H1 (cell line): ENCODE measurements at regions not wholly inside any gene's neighbourhood (a gene's known extent, or its start where the extent isn't known, plus 50 kb on each side); places are given as distances from the start of the nearest gene placed in this dataset.

Experiments used
- CTCF ChIA-PET: fragments of 300-600 bp; sonication (Branson Sonifier 250); formaldehyde crosslinking; loops from one replicate; lab custom pipeline; 2021; ENCODE audit not compliant: partially characterized antibody; lab: Charles Lee
- POLR2A ChIA-PET: fragments of 300-600 bp; sonication (Branson Sonifier 250); formaldehyde crosslinking; loops from one replicate; lab custom pipeline; 2021; ENCODE audit warnings: inconsistent platforms; ENCODE audit not compliant: partially characterized antibody; lab: Charles Lee
- DNase-seq, 2 experiments: peaks; one replicate each; pipeline versions ENCODE4 v3.0.0 to v3.0.0-alpha.2; 2010 to 2022; ENCODE audit warnings: low spot score in 2 of 2, low read depth in 1 of 2, mixed read lengths in 1 of 2
- FAIRE-seq: peaks from 2 replicates; lab custom pipeline; 2011; peaks lifted over from hg19 to GRCh38; lab: Jason Lieb, UNC
- H2AFZ ChIP-seq: 2 replicates; pipeline ENCODE4 v1.8.1; 2012; ENCODE audit warnings: low read length, inconsistent platforms
- H2AK5ac ChIP-seq: 2 replicates; pipeline ENCODE4 v1.6.1; 2013; ENCODE audit warnings: low read depth, low read length
- H2BK120ac ChIP-seq: replicated peaks from 2 replicates; pipeline ENCODE3; 2013; ENCODE audit warnings: low read depth, low read length, inconsistent platforms
- H2BK12ac ChIP-seq: 2 replicates; pipeline ENCODE4 v1.6.1; 2013; ENCODE audit warnings: low read depth, low read length
- H2BK15ac ChIP-seq: 2 replicates; pipeline ENCODE4 v1.6.1; 2013; ENCODE audit warnings: low read length
- H2BK20ac ChIP-seq: 2 replicates; pipeline ENCODE4 v1.6.1; 2013; ENCODE audit warnings: low read length
- H2BK5ac ChIP-seq: 2 replicates; pipeline ENCODE4 v1.6.1; 2013; ENCODE audit warnings: low read depth, low read length
- H3K14ac ChIP-seq: 2 replicates; pipeline ENCODE4 v1.6.1; 2013; ENCODE audit warnings: inconsistent platforms; ENCODE audit not compliant: insufficient read length
- H3K18ac ChIP-seq: 2 replicates; pipeline ENCODE4 v1.6.1; 2013; ENCODE audit warnings: low read length; ENCODE audit errors: extremely low read depth
- H3K23ac ChIP-seq: 2 replicates; pipeline ENCODE4 v1.6.1; 2013; ENCODE audit warnings: inconsistent platforms; ENCODE audit not compliant: insufficient read length
- H3K23me2 ChIP-seq: 2 replicates; pipeline ENCODE4 v1.6.1; 2013; ENCODE audit warnings: low read depth, low read length
- H3K27ac ChIP-seq: 2 replicates; pipeline ENCODE4 v1.6.1; 2011; ENCODE audit warnings: low read depth, low read length, inconsistent platforms
- H3K27me3 ChIP-seq, 4 experiments: replicated peaks in 1 of 4; 1 replicate in 1 of 4; 2 replicates in 3 of 4; pipeline versions ENCODE4 v1.6.1 to v1.8.1; 2011 to 2013; ENCODE audit warnings: low read length in 3 of 4, mild to moderate bottlenecking in 3 of 4, inconsistent platforms in 2 of 4, mixed read lengths in 2 of 4, moderate library complexity in 1 of 4; ENCODE audit not compliant: control insufficient read depth in 3 of 4, insufficient read depth in 3 of 4; ENCODE audit errors: extremely low read depth in 1 of 4
- H3K36me3 ChIP-seq, 4 experiments: 2 replicates each; pipeline versions ENCODE4 v1.6.1 to v1.8.1; 2011 to 2013; ENCODE audit warnings: mild to moderate bottlenecking in 4 of 4, low read length in 3 of 4, moderate library complexity in 2 of 4, control low read depth in 1 of 4, inconsistent platforms in 1 of 4; ENCODE audit not compliant: insufficient read depth in 4 of 4, control insufficient read depth in 2 of 4
- H3K4ac ChIP-seq: replicated peaks from 2 replicates; pipeline ENCODE3; 2013; ENCODE audit warnings: low read length, low read depth, mixed read lengths, inconsistent platforms; ENCODE audit not compliant: insufficient read length
- H3K4me1 ChIP-seq, 4 experiments: replicated peaks in 1 of 4; 1 replicate in 1 of 4; 2 replicates in 3 of 4; pipeline versions ENCODE4 v1.6.1 to v1.8.1; 2011 to 2013; ENCODE audit warnings: low read length in 3 of 4, inconsistent platforms in 2 of 4, mixed read lengths in 1 of 4; ENCODE audit not compliant: insufficient read depth in 4 of 4, control insufficient read depth in 3 of 4
- H3K4me2 ChIP-seq, 2 experiments: 2 replicates each; pipeline versions ENCODE4 v1.6.1 to v1.8.1; 2011 to 2013; ENCODE audit warnings: low read depth in 2 of 2, low read length in 2 of 2, control low read depth in 1 of 2, inconsistent platforms in 1 of 2, mild to moderate bottlenecking in 1 of 2; ENCODE audit not compliant: insufficient read depth in 1 of 2
- H3K4me3 ChIP-seq, 4 experiments: fragments of 200-600, 300-600 bp in 1 of 4; sonication (generic), shearing (Covaris generic), sonication (Bioruptor Twin) in 1 of 4; 2 replicates each; pipeline versions ENCODE4 v1.5.1 to v1.8.1; 2011 to 2016; ENCODE audit warnings: low read length in 4 of 4, low read depth in 3 of 4, control low read depth in 2 of 4, inconsistent platforms in 2 of 4, mild to moderate bottlenecking in 2 of 4, mixed read lengths in 1 of 4, moderate library complexity in 1 of 4; ENCODE audit not compliant: insufficient read depth in 2 of 4; ENCODE audit errors: extremely low read depth in 1 of 4
- H3K56ac ChIP-seq: replicated peaks from 2 replicates; pipeline ENCODE3; 2013; ENCODE audit warnings: low read depth, mild to moderate bottlenecking, mixed read lengths, low read length, inconsistent platforms; ENCODE audit not compliant: insufficient read length
- H3K79me1 ChIP-seq: 2 replicates; pipeline ENCODE4 v1.6.1; 2013; ENCODE audit warnings: low read depth, low read length, control low read depth
- H3K79me2 ChIP-seq, 2 experiments: 2 replicates each; pipeline versions ENCODE4 v1.6.1 to v1.8.1; 2012 to 2013; ENCODE audit warnings: low read length in 2 of 2, mild to moderate bottlenecking in 2 of 2, inconsistent platforms in 1 of 2; ENCODE audit not compliant: insufficient read depth in 2 of 2, control insufficient read depth in 1 of 2
- H3K9ac ChIP-seq, 4 experiments: replicated peaks in 1 of 4; 1 replicate in 1 of 4; 2 replicates in 3 of 4; pipeline versions ENCODE4 v1.6.1 to v1.8.1; 2011 to 2013; ENCODE audit warnings: low read depth in 3 of 4, low read length in 3 of 4, control low read depth in 2 of 4, mild to moderate bottlenecking in 2 of 4, moderate library complexity in 2 of 4, inconsistent platforms in 1 of 4; ENCODE audit errors: extremely low read depth in 1 of 4
- H3K9me3 ChIP-seq, 2 experiments: 2 replicates each; pipeline versions ENCODE4 v1.6.1 to v1.8.1; 2012 to 2013; ENCODE audit warnings: mild to moderate bottlenecking in 2 of 2, moderate library complexity in 2 of 2, control low read depth in 1 of 2, inconsistent platforms in 1 of 2, low read depth in 1 of 2, low read length in 1 of 2, mixed read lengths in 1 of 2; ENCODE audit not compliant: insufficient read depth in 2 of 2
- H4K20me1 ChIP-seq, 2 experiments: replicated peaks in 1 of 2; 2 replicates each; pipeline versions ENCODE3 to v1.8.1; 2011 to 2013; ENCODE audit warnings: inconsistent platforms in 2 of 2, low read length in 2 of 2, mild to moderate bottlenecking in 1 of 2; ENCODE audit not compliant: insufficient read depth in 2 of 2, control insufficient read depth in 1 of 2
- H4K5ac ChIP-seq: 2 replicates; pipeline ENCODE4 v1.6.1; 2013; ENCODE audit warnings: low read length, low read depth, mixed read lengths, inconsistent platforms; ENCODE audit not compliant: insufficient read length
- H4K8ac ChIP-seq: 2 replicates; pipeline ENCODE4 v1.8.0; 2013; ENCODE audit warnings: mild to moderate bottlenecking, moderate library complexity, low read length, inconsistent platforms; ENCODE audit not compliant: insufficient read depth; ENCODE audit errors: extremely low read depth
- H4K91ac ChIP-seq: replicated peaks from 2 replicates; pipeline ENCODE3; 2013; ENCODE audit warnings: low read length, mixed read lengths, inconsistent platforms; ENCODE audit not compliant: insufficient read length
- CEBPB ChIP-seq: IDR thresholded peaks from 2 replicates; pipeline ENCODE4 v1.6.1; 2012; ENCODE audit warnings: low read depth, low read length
- EGR1 ChIP-seq: IDR thresholded peaks from 2 replicates; pipeline ENCODE4 v1.6.1; 2011; ENCODE audit warnings: low read depth, low read length, borderline replicate concordance
- HDAC6 ChIP-seq: IDR thresholded peaks from one replicate; pipeline ENCODE4 v1.7.1; 2012; ENCODE audit warnings: low read depth, mild to moderate bottlenecking, inconsistent platforms, low read length, moderate library complexity
- JUND ChIP-seq: IDR thresholded peaks from 2 replicates; pipeline ENCODE4 v1.6.1; 2011; ENCODE audit warnings: mild to moderate bottlenecking, improper control_type of control experiment, low read length
- USF2 ChIP-seq: IDR thresholded peaks from 2 replicates; pipeline ENCODE4 v1.6.1; 2011; ENCODE audit warnings: low read length, improper control_type of control experiment
- WGBS, 2 experiments: shearing (Covaris generic) in 1 of 2; methylation state at CpG; one replicate each; pipeline versions ENCODE4 v1.1.6 to v1.1.7; 2013 to 2015; ENCODE audit warnings: low lambda C conversion rate in 2 of 2, mixed read lengths in 2 of 2, inconsistent platforms in 1 of 2, low coverage in 1 of 2, missing lambda C conversion rate in 1 of 2; ENCODE audit not compliant: insufficient replicate concordance in 2 of 2, insufficient coverage in 1 of 2, insufficient read length in 1 of 2; ENCODE audit errors: extremely low coverage in 1 of 2, missing lambda C conversion rate in 1 of 2; 5-methylcytosine and 5-hydroxymethylcytosine counted together

GRCh38 chr14:55892906-55893305 is 225.3 kb upstream of the PELI2 start:
- Histone ChIP-seq H3K9me3 (no peaks in the 10 kb centered on the region), H2BK120ac (no peak overlapping the region), H3K4me2 (no peak overlapping the region), H2BK20ac (no peak overlapping the region), H2AK5ac (no peak overlapping the region), H3K4me3 (no peak overlapping the region), H3K23me2 (no peaks in the 10 kb centered on the region), H4K8ac (no peak overlapping the region), H3K14ac (no peak overlapping the region), H3K27ac (no peak overlapping the region), H4K20me1 (no peaks in the 10 kb centered on the region), H2BK15ac (no peak overlapping the region), H3K79me1 (no peaks in the 10 kb centered on the region), H2AFZ (no peak overlapping the region), H2BK5ac (no peak overlapping the region), H4K5ac (no peak overlapping the region), H3K4me1 (peaks cover 0 to 9% (median 3%) of the 10 kb centered on the region in 4 experiments; a peak in 2 of 7 replicates), H3K9ac (no peak overlapping the region), H3K36me3 (no peaks in the 10 kb centered on the region), H3K18ac (no peak overlapping the region), H3K79me2 (no peaks in the 10 kb centered on the region), H3K27me3 (no peaks in the 10 kb centered on the region), H4K91ac (no peak overlapping the region), H2BK12ac (no peak overlapping the region), H3K23ac (no peak overlapping the region), H3K56ac (no peak overlapping the region), H3K4ac (no peak overlapping the region)
- 86% methylated on average over 4 of the region's 4 CpGs; no CpG with 5 or more reads in 1 of the 2 experiments for WGBS, 2 experiments
- FAIRE-seq (no peak), DNase-seq (no peak)
- ChIA-PET POLR2A (no interaction called here), CTCF (interaction anchor here (0.8 to 1.7 kb wide), 3 partner anchors 9 to 31 kb away, joined by 3 to 6 read pairs (median 3); no protein-coding TSS in a partner anchor)
- TF ChIP-seq JUND (no peak), EGR1 (no peak), CEBPB (no peak), HDAC6 (no peak), USF2 (no peak)
